ENCODE measurements at regions not wholly inside any gene's neighbourhood (a gene's known extent, or its start where the extent isn't known, plus 50 kb on each side); places are given as distances from the start of the nearest gene placed in this dataset.

GRCh38 chr13:102452836-102453235 lies 51.0 kb upstream of the FGF14 start:
- H3K27ac ChIP-seq (ENCODE audit: low read depth, low read length) = no peak overlapping the region
- no peaks in the 10 kb centered on the region for H3K79me2 ChIP-seq (ENCODE audit: control insufficient read depth, insufficient read depth, low read length)
- no peak overlapping the region for H2BK120ac ChIP-seq (ENCODE audit: low read depth, low read length)
- no peak overlapping the region for H2AK5ac ChIP-seq (ENCODE audit: low read length)
- WGBS (ENCODE audit: extremely low coverage, insufficient coverage, low lambda C conversion rate) = no CpG with 5 or more reads among the region's 2 CpGs
- no peak for DNase-seq
- no peaks in the 10 kb centered on the region for H3K4me1 ChIP-seq (ENCODE audit: control insufficient read depth, low read depth, low read length)
- no peak overlapping the region for H3K4me2 ChIP-seq (ENCODE audit: low read length)
- no peak overlapping the region for H4K5ac ChIP-seq (ENCODE audit: low read length)
- no peak overlapping the region for H3K4me3 ChIP-seq (ENCODE audit: low read length)
- H2BK5ac ChIP-seq (ENCODE audit: low read length) = no peak overlapping the region
- H3K23ac ChIP-seq (ENCODE audit: low read length) = no peak overlapping the region
- no peak overlapping the region for H2BK15ac ChIP-seq (replicated peaks; ENCODE audit: low read depth)
- no peak overlapping the region for H3K18ac ChIP-seq (ENCODE audit: low read length)
- H3K4ac ChIP-seq (ENCODE audit: low read depth, low read length) = no peak overlapping the region
- no peak overlapping the region for H3K9ac ChIP-seq (ENCODE audit: low read length)
- H4K8ac ChIP-seq (ENCODE audit: low read depth, low read length) = no peak overlapping the region
- H3K56ac ChIP-seq (ENCODE audit: low read length) = no peak overlapping the region
- no peaks in the 10 kb centered on the region for H3K27me3 ChIP-seq (ENCODE audit: insufficient read depth, low read length, poor library complexity)
- no peaks in the 10 kb centered on the region for H3K79me1 ChIP-seq (ENCODE audit: low read length)
- H3K36me3 ChIP-seq (ENCODE audit: control insufficient read depth, insufficient read depth, low read length) = no peaks in the 10 kb centered on the region
